ENCODE measurements at regions not wholly inside any gene's neighbourhood (a gene's known extent, or its start where the extent isn't known, plus 50 kb on each side); places are given as distances from the start of the nearest gene placed in this dataset.

DNA sequence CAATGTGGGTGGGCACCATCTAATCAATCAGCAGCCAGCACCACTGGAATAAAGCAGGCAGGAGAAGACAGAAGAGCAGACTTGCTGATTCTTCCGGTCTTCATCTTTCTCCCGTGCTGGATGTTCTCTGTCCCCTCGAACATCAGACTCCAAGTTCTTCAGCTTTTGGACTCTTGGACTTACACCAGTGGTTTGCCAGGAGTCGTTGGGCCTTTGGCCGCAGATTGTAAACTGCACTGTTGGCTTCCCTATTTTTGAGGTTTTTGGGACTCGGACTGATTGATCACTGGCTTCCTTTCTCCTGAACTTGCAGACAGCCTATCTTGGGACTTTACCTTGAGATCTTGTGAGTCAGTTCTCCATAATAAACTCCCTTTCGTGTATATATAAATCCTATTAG, 292.8 kb downstream of the BCHE start:
- no peak overlapping the region for H3K4me3 Mint-ChIP-seq

DNA sequence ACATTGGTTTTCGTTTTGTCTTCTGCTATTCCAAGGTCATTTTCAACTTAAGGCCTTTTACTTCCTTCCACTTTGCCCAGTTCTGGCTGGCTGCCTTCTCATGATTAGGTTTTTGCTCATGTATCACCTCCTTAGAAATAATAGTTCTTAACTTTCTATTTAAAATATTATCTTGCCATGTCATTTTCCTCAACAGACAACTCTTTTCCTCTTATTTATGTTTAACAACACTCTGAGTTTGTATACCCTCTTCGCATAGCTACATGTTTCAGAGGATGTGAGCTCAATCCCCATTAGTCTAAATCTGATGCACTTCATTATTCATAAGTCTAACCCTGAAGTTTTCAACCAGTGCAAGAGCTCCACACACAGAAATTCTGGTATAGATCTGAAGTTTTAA, 299.1 kb downstream of the BCHE start:
- Mint-ChIP-seq H3K9me3 (no peaks in the 10 kb centered on the region), H3K4me1 (no peaks in the 10 kb centered on the region), H3K4me3 (no peak overlapping the region), H3K27me3 (ENCODE audit: low read depth) (no peaks in the 10 kb centered on the region), H3K27ac (no peak overlapping the region), H3K36me3 (no peaks in the 10 kb centered on the region)
- TF ChIP-seq, protein P1, sequence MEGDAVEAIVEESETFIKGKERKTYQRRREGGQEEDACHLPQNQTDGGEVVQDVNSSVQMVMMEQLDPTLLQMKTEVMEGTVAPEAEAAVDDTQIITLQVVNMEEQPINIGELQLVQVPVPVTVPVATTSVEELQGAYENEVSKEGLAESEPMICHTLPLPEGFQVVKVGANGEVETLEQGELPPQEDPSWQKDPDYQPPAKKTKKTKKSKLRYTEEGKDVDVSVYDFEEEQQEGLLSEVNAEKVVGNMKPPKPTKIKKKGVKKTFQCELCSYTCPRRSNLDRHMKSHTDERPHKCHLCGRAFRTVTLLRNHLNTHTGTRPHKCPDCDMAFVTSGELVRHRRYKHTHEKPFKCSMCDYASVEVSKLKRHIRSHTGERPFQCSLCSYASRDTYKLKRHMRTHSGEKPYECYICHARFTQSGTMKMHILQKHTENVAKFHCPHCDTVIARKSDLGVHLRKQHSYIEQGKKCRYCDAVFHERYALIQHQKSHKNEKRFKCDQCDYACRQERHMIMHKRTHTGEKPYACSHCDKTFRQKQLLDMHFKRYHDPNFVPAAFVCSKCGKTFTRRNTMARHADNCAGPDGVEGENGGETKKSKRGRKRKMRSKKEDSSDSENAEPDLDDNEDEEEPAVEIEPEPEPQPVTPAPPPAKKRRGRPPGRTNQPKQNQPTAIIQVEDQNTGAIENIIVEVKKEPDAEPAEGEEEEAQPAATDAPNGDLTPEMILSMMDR (IDR thresholded peaks at IDR 0.05; ENCODE audit: unreplicated experiment) = no peak
- DNase-seq (ENCODE audit: low spot score in 2 of 2, unreplicated experiment in 2 of 2) = no peak

More for the DNA sequence above, 292.8 kb downstream of the BCHE start:
- no peaks in the 10 kb centered on the region for H3K36me3 Mint-ChIP-seq
- H3K27ac Mint-ChIP-seq = no peak overlapping the region
- no peaks in the 10 kb centered on the region for H3K27me3 Mint-ChIP-seq (ENCODE audit: low read depth)
- TF ChIP-seq, protein P1 (IDR thresholded peaks at IDR 0.05; ENCODE audit: unreplicated experiment) = no peak
- H3K9me3 Mint-ChIP-seq = no peaks in the 10 kb centered on the region
- no peak for DNase-seq (ENCODE audit: low spot score in 2 of 2, unreplicated experiment in 2 of 2)
- H3K4me1 Mint-ChIP-seq = no peaks in the 10 kb centered on the region

DNA sequence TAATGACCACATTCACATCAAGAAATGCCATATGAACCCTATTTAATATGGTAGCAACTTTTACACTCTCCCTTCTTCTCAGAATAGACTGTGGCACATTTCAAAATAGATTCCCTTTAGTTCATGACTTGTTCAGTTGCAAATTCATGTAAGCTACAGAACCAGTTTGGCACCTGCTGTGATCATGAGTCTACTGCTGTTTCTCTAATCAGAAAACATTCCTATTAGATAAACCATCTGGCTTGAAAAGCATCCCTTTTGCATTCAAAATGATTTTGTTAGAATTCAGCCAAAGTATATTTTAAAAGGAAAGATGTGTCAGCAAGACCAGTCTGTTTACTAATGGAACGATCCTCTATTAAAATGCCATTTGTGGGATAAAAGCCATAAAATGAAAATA, 304.4 kb downstream of the BCHE start:
- peaks cover 10% of the 10 kb centered on the region for H3K9me3 Mint-ChIP-seq
- no peak overlapping the region for H3K27ac Mint-ChIP-seq
- TF ChIP-seq, protein P1 (IDR thresholded peaks at IDR 0.05; ENCODE audit: unreplicated experiment) = no peak
- no peak overlapping the region for H3K4me3 Mint-ChIP-seq
- DNase-seq (ENCODE audit: low spot score in 2 of 2, unreplicated experiment in 2 of 2) = no peak
- no peaks in the 10 kb centered on the region for H3K27me3 Mint-ChIP-seq (ENCODE audit: low read depth)
- H3K36me3 Mint-ChIP-seq = no peaks in the 10 kb centered on the region
- H3K4me1 Mint-ChIP-seq = no peaks in the 10 kb centered on the region

DNA sequence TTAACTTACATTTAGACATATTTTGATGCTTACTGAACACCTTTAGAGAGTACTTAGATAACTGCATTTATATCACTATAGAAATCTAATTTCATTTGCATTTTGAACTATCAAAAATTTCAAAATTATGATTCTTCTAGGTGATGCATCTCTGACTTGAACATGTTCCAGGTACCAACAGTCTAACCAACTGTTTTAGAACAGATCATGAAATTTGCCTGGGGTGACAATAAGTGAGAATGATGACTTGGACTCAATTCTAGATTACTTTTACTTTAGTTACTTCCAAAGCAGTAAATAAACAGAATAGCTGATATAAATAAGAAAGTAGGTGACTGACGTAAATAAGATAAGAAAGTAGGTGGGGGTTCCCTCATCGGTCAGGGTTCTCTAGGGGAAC, 307.8 kb downstream of the BCHE start:
- no peak overlapping the region for H3K27ac Mint-ChIP-seq
- no peaks in the 10 kb centered on the region for H3K27me3 Mint-ChIP-seq (ENCODE audit: low read depth)
- no peak overlapping the region for H3K4me3 Mint-ChIP-seq
- no peaks in the 10 kb centered on the region for H3K4me1 Mint-ChIP-seq
- no peaks in the 10 kb centered on the region for H3K36me3 Mint-ChIP-seq
- no peak for DNase-seq (ENCODE audit: low spot score in 2 of 2, unreplicated experiment in 2 of 2)
- H3K9me3 Mint-ChIP-seq = peaks cover 10% of the 10 kb centered on the region
- TF ChIP-seq, protein P1 (IDR thresholded peaks at IDR 0.05; ENCODE audit: unreplicated experiment) = no peak

DNA sequence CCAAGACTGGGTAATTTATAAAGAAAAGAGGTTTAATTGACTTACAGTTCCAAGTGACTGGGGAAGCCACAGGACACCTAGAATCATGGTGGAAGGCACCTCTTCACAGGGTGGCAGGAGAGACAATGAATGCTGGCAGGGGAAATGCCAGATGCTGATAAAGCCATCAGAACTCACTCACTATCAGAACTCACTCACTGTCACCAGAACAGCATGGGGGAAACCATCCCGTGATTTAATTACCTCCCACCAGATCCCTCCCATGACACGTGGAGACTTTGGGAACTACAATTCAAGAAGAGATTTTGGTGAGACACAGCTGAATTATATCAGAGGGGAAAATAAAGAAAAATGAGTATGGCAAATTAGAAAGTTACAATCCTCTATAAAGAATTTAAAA, 310.9 kb downstream of the BCHE start:
- Mint-ChIP-seq H3K36me3 (no peaks in the 10 kb centered on the region), H3K9me3 (peaks cover 10% of the 10 kb centered on the region), H3K27ac (no peak overlapping the region), H3K27me3 (ENCODE audit: low read depth) (no peaks in the 10 kb centered on the region), H3K4me3 (no peak overlapping the region), H3K4me1 (peaks cover 3% of the 10 kb centered on the region)
- TF ChIP-seq, protein P1 (IDR thresholded peaks at IDR 0.05; ENCODE audit: unreplicated experiment) = no peak
- DNase-seq (ENCODE audit: low spot score in 2 of 2, unreplicated experiment in 2 of 2) = no peak

DNA sequence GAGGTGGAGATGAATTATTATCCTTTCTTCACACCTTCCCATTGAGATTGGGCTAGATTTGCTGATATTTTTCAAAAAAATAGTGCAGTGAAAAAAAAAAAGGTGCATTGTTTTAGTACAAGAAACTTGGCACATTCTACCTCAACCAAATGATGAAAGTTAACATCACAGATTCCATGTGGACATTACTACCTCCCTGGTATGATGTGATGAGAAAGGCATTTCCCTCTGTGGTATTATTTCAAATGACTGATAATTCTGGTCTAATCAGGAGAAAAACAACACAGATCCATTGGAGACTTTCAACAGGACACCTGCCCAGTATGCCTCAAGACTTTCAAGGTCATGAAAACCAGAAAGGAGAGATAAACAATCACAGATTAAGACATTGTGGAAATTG, 313.4 kb downstream of the BCHE start:
- H3K4me1 Mint-ChIP-seq = peaks cover 3% of the 10 kb centered on the region
- DNase-seq (ENCODE audit: low spot score in 2 of 2, unreplicated experiment in 2 of 2) = no peak
- H3K27me3 Mint-ChIP-seq (ENCODE audit: low read depth) = no peaks in the 10 kb centered on the region
- H3K27ac Mint-ChIP-seq = no peak overlapping the region
- TF ChIP-seq, protein P1 (IDR thresholded peaks at IDR 0.05; ENCODE audit: unreplicated experiment) = no peak
- no peaks in the 10 kb centered on the region for H3K9me3 Mint-ChIP-seq
- no peak overlapping the region for H3K4me3 Mint-ChIP-seq
- no peaks in the 10 kb centered on the region for H3K36me3 Mint-ChIP-seq
